ENCODE measurements at regions not wholly inside any gene's neighbourhood (a gene's known extent, or its start where the extent isn't known, plus 50 kb on each side); places are given as distances from the start of the nearest gene placed in this dataset.

- H3K9me1 ChIP-seq (ENCODE audit: control insufficient read depth, insufficient read depth, low read length), result no peaks in the 10 kb centered on the region
- H3K27me3 ChIP-seq (ENCODE audit: control insufficient read depth in 2 of 2, insufficient read depth in 2 of 2, low read length in 2 of 2), result peaks cover 0 to 14% of the 10 kb centered on the region in 2 experiments; a peak in 3 of 5 replicates
- no peaks in the 10 kb centered on the region for H4K20me1 ChIP-seq (replicated peaks; ENCODE audit: control insufficient read depth, insufficient read depth, low read length)
- H2AFZ ChIP-seq (ENCODE audit: low read depth, low read length), result no peak overlapping the region
- no peaks in the 10 kb centered on the region for H3K4me1 ChIP-seq (replicated peaks in 1 of 2; ENCODE audit: control insufficient read depth in 2 of 2, insufficient read depth in 2 of 2, low read length in 2 of 2)
- H3K4me2 ChIP-seq (ENCODE audit: insufficient read depth, low read length), result no peak overlapping the region
- no peaks in the 10 kb centered on the region for H3K79me2 ChIP-seq (ENCODE audit: control insufficient read depth, insufficient read depth, low read length)
- H3K9ac ChIP-seq (ENCODE audit: insufficient read depth in 1 of 2, low read depth in 2 of 2, low read length in 2 of 2), result no peak overlapping the region
- H3K27ac ChIP-seq (ENCODE audit: extremely low read depth, low read depth, low read length), result no peak overlapping the region
- intact Hi-C loops (cut with micrococcal nuclease) (no loop called here), in situ Hi-C loops (cut with MboI) (no loop called here)
- 0% methylated on average over 3 of the region's 3 CpGs for WGBS (ENCODE audit: insufficient coverage, low coverage, missing lambda C conversion rate)
- ChIA-PET POLR2A (no interaction called here), CTCF (ENCODE audit: low intra/inter-chr PET ratio) (no interaction called here)
- ATAC-seq, result no peak
- no TSS peak for BruUV-seq (replicated peaks)
- no peak for DNase-seq (ENCODE audit: extremely low read depth in 1 of 4, low spot score in 3 of 4)
- no peak overlapping the region for H3K4me3 ChIP-seq
- H3K9me3 ChIP-seq (replicated peaks; ENCODE audit: control insufficient read depth, insufficient read depth, low read depth, low read length), result no peaks in the 10 kb centered on the region
- FAIRE-seq, result no peak
- TF ChIP-seq SNRNP70 (optimal IDR thresholded peaks at IDR 0.05; ENCODE audit: low read depth, low read length) (no peak), TAF15 (IDR thresholded peaks at IDR 0.05; ENCODE audit: low read depth, low read length) (no peak), ZEB2 (IDR thresholded peaks at IDR 0.05) (no peak), ZNF830 (CRISPR knock-in tag; IDR thresholded peaks at IDR 0.05) (no peak), PBX2 (CRISPR knock-in tag; IDR thresholded peaks at IDR 0.05; ENCODE audit: low read depth) (no peak), PBX2 (tag; conservative IDR thresholded peaks at IDR 0.05; ENCODE audit: low read depth) (no peak), ZNF395 (CRISPR knock-in tag; IDR thresholded peaks at IDR 0.05) (no peak), RBM25 (IDR thresholded peaks at IDR 0.05; ENCODE audit: low read depth, low read length, severe bottlenecking) (no peak), E2F5 (CRISPR knock-in tag; IDR thresholded peaks at IDR 0.05) (no peak)
- H3K36me3 ChIP-seq (ENCODE audit: control insufficient read depth, insufficient read depth, low read length), result no peaks in the 10 kb centered on the region
Measured at GRCh38 chr15:98501632-98502031, 146.7 kb upstream of the IGF1R start.
